ENCODE measurements at regions not wholly inside any gene's neighbourhood (a gene's known extent, or its start where the extent isn't known, plus 50 kb on each side); places are given as distances from the start of the nearest gene placed in this dataset.

DNA sequence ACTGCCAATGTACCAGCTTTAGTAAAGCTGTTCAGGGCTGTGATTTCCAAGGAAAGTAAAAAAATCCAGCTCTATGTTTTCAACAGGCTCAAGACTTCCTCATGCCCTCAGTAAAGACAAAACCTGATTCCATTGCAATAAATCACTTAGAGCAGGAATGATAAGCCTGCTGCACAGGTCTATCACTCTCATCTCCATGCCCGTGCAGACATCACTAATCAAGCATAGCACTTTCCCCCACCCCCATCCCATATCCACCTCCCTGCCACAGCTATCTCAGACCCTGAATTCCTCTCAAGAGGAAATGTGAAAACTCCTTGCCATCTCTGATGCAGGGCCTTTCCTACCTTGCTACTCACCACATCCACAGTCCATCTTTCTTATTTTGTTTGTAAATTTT, 554.9 kb downstream of the MAFB start:
- no peak for DNase-seq (ENCODE audit: low read depth)
- no peak overlapping the region for H3K4me3 ChIP-seq (ENCODE audit: low read depth, low read length)
- TF ChIP-seq CTCF (conservative IDR thresholded peaks at IDR 0.05; ENCODE audit: low read depth, low read length) = no peak

DNA sequence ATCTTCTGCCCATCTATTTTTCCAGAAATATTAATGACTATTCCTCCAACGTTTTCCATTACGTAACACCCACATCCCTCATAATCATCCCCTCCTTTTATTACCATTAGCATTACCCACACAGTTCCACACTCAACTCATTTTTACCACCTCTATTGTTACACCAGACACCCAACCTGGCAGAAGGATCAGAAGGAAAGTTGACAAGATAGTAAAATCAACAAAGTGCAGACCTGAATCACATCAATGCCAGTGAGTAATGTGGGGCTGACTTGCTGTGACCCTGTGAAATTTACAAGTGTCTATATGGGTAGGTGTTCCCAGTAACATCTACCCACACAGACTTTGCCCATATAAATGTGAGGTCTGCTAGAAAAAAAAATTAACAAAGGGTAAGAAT, 568.2 kb downstream of the MAFB start:
- TF ChIP-seq CTCF (conservative IDR thresholded peaks at IDR 0.05; ENCODE audit: low read depth, low read length) = no peak
- no peak overlapping the region for H3K4me3 ChIP-seq (ENCODE audit: low read depth, low read length)
- DNase-seq (ENCODE audit: low read depth) = no peak

- no peak for TF ChIP-seq CTCF (conservative IDR thresholded peaks at IDR 0.05; ENCODE audit: low read depth, low read length)
- no peak overlapping the region for H3K4me3 ChIP-seq (ENCODE audit: low read depth, low read length)
- DNase-seq (ENCODE audit: low read depth) = no peak
Measured at GRCh38 chr20:40111282-40111681, 577.8 kb downstream of the MAFB start.

DNA sequence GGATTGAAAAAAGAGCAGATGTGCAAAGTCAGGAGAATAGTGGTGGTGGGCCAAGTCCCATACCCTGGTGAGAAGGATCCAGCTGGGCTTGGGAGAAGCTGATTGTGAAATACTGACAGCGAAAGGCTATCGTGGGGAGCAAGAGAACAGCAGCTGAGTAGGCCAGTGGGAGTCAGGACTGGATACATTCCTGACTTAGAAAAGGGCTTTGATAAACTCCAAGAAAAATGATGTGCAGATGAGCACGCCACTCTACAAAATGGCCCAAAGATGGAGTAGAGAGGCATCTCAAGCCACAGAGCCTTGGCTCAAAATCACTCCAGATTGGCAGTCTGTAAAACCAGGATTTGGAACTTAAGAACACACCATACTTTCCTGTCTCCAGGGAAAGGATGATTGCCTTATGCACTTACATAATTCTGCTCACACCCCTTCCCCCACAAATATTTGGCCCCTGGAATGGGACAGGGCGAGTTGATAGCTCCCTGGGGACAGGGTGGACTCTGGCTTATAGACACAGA, 578.7 kb downstream of the MAFB start:
- H3K4me3 ChIP-seq (ENCODE audit: low read depth, low read length) = no peak overlapping the region
- no peak for DNase-seq (ENCODE audit: low read depth)
- TF ChIP-seq CTCF (conservative IDR thresholded peaks at IDR 0.05; ENCODE audit: low read depth, low read length) = no peak

GRCh38 chr20:40109136-40109535, 579.9 kb downstream of the MAFB start:
- no peak for TF ChIP-seq CTCF (conservative IDR thresholded peaks at IDR 0.05; ENCODE audit: low read depth, low read length)
- no peak for DNase-seq (ENCODE audit: low read depth)
- H3K4me3 ChIP-seq (ENCODE audit: low read depth, low read length) = no peak overlapping the region

DNA sequence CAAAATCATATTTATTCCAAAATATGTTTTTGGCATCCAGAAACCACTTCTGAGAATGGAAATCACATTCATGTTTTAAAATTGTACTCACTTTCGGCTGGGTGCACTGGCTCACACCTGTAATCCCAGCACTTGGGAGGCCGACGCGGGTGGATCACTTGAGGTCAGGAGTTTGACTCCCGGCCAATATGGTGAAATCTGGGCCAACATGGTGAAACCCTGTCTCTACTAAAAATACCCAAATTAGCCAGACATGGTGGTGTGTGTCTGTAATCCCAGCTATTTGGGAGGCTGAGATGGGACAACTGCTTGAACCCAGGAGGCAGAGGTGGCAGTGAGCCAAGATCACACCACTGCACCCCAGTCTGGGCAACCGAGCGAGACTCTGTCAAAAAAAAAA, 580.7 kb downstream of the MAFB start:
- no peak for TF ChIP-seq CTCF (conservative IDR thresholded peaks at IDR 0.05; ENCODE audit: low read depth, low read length)
- H3K4me3 ChIP-seq (ENCODE audit: low read depth, low read length) = no peak overlapping the region
- no peak for DNase-seq (ENCODE audit: low read depth)

DNA sequence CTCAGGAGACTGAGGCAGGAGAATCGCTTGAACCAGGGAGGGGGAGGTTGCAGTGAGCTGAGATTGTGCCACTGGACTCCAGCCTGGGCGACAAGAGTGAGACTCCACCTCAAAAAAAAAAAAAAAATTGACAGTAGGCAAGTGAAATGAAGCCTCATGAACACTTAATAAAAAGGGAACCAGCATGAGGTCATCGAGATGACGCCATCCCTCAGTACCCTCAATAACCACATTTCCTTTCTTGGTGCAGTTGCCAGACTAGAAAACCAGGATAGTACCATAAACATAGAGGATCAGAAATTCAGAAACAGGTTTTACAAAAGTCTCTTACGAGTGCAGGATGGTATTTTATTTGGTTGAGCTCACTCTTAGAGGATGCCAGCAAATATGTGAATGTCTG, 584.1 kb downstream of the MAFB start:
- TF ChIP-seq CTCF (conservative IDR thresholded peaks at IDR 0.05; ENCODE audit: low read depth, low read length) = no peak
- no peak overlapping the region for H3K4me3 ChIP-seq (ENCODE audit: low read depth, low read length)

More for the DNA sequence above, 584.1 kb downstream of the MAFB start:
- DNase-seq (ENCODE audit: low read depth) = no peak

Data from epithelial cell of proximal tubule (primary cell).